HG03520 (cell line): ENCODE measurements at regions not wholly inside any gene's neighbourhood (a gene's known extent, or its start where the extent isn't known, plus 50 kb on each side); places are given as distances from the start of the nearest gene placed in this dataset.

ENCODE experiments used
- ATAC-seq: cut with Tn5 transposase; IDR thresholded peaks from one replicate; pipeline ENCODE4 v1.9.1; 2021; ENCODE audit warnings: mild to moderate bottlenecking, moderate library complexity; ENCODE audit not compliant: unreplicated experiment

GRCh38 chr20:50272724-50273446 is 82.3 kb downstream of the CEBPB start:
- ATAC-seq, result no peak

- ATAC-seq, result no peak
These were observed 83.2 kb downstream of the CEBPB start for GRCh38 chr20:50273601-50274491.

GRCh38 chr20:50274570-50275430 is 84.2 kb downstream of the CEBPB start:
- no peak for ATAC-seq

DNA sequence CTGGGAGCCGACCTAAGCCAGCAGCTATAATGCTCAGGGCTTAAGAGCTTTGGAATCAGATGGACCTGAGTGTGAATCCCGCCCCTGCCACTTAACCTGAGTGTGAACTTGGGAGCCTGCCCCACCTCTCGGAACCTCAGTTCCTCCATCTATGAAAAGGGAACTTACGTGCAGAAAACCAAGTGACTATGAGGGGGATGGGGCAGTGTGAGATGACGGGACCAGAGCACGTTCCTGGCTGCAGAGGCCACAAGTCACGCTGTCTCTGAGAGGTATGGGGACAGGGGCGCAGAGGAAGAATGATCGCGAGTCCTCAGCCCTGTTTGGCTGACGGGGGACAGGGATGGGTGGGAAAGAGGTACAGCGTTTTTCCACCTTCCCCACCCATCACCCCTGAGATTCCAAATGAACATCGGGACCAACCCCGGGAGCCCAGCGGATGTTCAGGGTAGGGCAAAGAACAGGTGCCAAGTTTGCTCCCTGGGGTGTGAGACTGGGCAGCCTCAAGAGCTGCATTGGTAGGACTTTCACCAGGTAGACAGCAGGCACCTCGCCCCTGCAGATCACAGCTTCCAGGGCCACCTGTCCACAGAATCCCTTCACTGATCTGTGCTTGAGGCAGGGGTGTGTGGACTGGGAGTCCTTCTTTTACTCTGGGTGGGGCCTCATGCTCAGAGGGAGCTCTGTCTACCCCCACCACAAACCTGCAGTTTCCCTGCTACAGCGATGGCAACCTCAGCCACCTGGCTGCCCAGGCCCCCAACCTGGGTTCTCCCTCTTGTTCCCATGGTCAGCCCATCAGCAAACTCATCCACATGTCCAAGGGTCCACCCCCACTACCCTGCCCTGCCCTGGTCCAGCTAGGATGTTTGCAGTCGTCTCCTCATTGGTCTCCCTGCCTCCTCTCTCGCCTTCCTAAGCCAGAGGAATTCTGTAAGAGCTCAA is 85.8 kb downstream of the CEBPB start:
- ATAC-seq, result no peak

GRCh38 chr20:50277064-50277415 is 86.4 kb downstream of the CEBPB start:
- no peak for ATAC-seq

DNA sequence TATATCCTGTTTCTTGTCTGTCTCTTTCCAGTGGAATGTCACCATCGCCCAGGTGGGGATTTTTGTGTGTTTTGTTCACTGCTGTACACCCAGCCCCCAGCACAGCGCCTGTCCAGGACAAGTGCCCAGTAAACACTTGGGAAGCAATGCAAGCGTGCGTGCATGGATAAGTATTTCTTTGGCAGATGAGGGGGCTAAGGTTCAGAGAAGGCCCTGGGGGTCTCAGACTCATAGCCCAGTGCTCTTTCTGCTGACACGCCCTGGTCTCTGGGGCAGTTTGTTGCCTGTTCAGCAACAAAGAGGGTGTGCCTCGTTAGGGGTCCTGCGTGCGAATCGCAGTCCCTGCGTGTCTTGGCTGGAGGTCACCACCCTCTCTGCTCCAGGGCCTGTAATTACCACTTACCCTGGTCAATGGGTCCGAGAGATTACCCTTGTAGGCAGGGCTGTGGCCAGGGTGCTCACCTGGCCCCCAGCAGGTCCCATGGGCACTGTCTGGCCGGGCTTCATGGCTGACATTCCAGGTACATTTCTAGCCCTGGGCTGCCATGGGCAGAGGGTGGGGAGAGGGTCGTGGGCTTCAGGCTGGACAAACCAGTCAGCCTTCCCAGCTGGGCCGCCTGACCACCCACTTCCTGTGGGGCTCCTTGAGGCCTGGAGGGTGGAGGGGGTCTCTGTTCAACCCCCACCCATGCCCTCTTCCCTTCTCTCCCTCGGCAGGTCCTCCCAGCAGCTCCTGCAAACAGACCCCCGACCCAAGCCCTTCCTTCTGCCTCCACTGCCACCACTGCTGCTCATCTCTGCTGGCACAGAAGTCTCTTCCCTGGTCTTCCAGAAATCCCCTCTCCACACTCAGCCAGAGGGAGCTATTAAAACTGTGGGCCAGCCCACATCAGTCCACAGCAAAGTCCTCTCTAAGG is 87.1 kb downstream of the CEBPB start:
- ATAC-seq, result no peak

GRCh38 chr20:50278377-50278683 is 87.7 kb downstream of the CEBPB start:
- ATAC-seq, result no peak

DNA sequence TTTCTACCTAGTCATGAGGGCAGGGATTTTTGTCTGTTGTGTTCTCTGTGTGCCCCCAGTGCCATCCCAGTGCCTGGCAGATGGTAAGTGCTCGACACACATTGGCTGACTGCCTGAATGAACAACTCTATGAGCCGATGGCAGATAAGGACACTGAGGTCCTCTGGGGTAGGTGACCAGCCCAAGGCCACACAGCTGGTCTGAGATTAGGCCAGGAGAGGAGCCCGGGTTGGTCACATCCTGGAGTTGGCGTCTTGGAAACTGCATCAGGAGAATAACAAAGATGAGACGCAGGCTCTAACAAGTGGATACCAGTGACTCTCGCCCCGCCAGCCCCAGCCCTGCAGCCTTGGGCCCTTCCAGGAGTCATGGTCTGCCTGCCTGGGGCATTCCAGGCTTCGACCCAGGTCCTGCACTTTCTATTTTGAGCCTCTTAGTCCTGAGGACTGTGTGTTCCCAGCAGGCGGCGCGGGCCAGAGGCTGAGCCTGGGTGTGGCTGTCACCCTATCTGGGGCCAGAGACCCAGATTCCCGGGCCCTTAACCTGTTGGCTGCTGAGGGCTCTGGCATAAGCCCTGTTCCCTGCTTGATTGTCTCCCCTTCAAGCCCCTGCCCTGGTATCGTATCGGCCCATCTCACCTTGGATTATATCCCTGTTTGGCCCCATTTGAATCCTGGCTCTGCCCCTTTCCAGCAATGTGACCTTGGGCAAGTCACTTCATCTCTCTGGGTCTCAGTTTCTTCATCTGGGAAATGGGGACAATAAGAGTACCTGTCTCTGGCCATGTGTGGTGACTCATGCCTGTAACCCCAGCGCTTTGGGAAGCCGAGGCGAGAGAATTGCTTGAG is 88.3 kb downstream of the CEBPB start:
- no peak for ATAC-seq

- no peak for ATAC-seq
These were observed 89.6 kb downstream of the CEBPB start for GRCh38 chr20:50279988-50280850.

- no peak for ATAC-seq
These were observed 90.4 kb downstream of the CEBPB start for GRCh38 chr20:50280851-50281655.

DNA sequence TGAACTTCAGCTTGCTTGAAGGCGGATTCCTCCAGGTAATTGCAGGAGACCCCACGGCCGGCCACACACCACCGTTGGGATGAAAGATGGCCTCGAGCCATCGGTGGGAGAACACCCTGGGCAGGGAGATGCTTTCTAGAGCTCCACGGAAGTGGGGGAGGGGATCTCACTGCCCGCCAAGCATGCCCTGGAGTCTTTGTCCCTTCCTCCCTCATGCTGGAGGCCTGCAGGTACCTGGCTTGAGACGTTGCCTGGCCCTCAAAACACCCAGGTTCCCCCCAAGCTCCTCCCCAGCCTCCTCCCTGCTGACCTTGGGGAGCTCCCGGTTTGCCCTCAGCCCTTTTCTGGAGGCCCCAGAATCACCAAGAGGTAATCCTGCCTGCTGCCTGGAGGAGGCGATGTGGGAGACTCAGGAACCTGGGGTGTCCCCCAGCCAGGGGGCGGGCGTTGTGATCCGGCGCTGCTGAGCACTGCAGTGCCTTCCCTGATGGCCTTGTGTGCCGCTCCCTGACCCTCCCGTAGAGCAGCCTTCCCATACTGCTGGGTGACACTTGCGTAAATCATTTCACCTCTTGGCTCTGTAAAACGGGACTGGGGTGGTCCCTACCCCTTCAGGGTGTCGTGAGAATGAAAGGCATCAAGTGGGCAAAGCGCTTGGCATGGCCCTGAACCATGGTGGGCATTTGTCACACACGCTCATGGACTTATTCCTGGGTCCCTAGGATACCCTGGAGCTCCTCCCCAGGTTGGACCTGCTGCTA is 91.4 kb downstream of the CEBPB start:
- no peak for ATAC-seq

DNA sequence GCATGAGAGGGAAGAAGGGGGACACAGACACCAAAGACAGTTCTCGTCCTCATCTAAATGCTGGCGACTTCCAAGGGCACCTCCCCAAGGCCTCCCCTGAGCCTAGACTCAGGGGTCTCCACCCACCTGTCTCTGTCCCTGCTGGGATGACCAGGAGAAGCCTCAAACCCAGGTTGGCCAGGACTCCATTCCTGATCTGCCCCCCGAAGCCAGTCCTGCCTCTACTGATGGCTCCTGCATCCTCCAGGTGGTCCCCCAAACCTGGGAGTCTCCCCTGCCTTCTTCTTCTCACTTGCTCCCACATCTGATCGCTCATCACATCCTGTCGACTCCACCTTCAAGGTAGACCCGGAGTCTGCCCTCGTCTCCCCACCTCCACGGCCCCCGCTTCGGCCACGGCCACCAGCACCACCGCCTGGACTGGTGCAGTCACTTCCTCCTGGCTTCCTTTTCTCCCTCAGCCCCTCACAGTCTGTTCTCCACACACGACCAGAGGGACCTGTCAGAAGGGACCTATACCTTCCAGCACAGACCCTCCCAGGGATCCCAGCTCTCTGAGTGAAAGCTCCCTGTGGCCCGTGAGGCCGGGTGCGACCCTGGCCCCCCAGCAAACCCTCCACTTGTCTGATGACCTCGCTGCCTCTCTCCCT is 92.1 kb downstream of the CEBPB start:
- ATAC-seq, result no peak

GRCh38 chr20:50283370-50283769 is 92.7 kb downstream of the CEBPB start:
- no peak for ATAC-seq

GRCh38 chr20:50283922-50284810 is 93.5 kb downstream of the CEBPB start:
- no peak for ATAC-seq
